GM12878 (cell line): ENCODE measurements at regions not wholly inside any gene's neighbourhood (a gene's known extent, or its start where the extent isn't known, plus 50 kb on each side); places are given as distances from the start of the nearest gene placed in this dataset.

Experiments used
- ATAC-seq: fragments of 200-7000 bp; cut with Tn5 transposase; 3 replicates; pipeline ENCODE4 v1.9.1; 2020; ENCODE audit warnings: mild to moderate bottlenecking, moderate library complexity
- BruUV-seq: library from RNA; stranded (reverse); fragments of 400-500 nt; replicated peaks from 2 replicates; lab custom pipeline; 2021; lab: Mats Ljungman, UMichigan
- CTCF ChIA-PET: fragments of 300-600 bp; sonication (Branson Sonifier 250); formaldehyde crosslinking; extraction: SDS; loops from one replicate; lab custom pipeline; 2021; ENCODE audit warnings: inconsistent platforms; lab: Yijun Ruan, JAX
- POLR2A ChIA-PET: fragments of 350-600 bp; formaldehyde crosslinking; extraction: SDS; loops from one replicate; lab custom pipeline; 2021; ENCODE audit warnings: inconsistent platforms; lab: Charles Lee
- RAD21 ChIA-PET: fragments of 300-600 bp; sonication (Branson Sonifier 250); formaldehyde crosslinking; loops from one replicate; lab custom pipeline; 2023; ENCODE audit warnings: antibody characterized with exemption; ENCODE audit not compliant: unreplicated experiment; lab: Charles Lee
- SMC1A ChIA-PET: fragments of 300-600 bp; sonication (Branson Sonifier 250); formaldehyde crosslinking; loops from one replicate; lab custom pipeline; 2023; ENCODE audit not compliant: unreplicated experiment, uncharacterized antibody; lab: Charles Lee
- DNase-seq: peaks from one replicate; pipeline ENCODE4 v3.0.0-alpha.2; 2011; ENCODE audit warnings: low read depth, low spot score
- FAIRE-seq: peaks from 3 replicates; lab custom pipeline; 2011; peaks lifted over from hg19 to GRCh38; lab: Jason Lieb, UNC
- H2AFZ ChIP-seq: 2 replicates; pipeline ENCODE4 v1.6.0; 2011; ENCODE audit warnings: low read depth, low read length, control low read depth; ENCODE audit not compliant: control insufficient read depth
- H3K27ac ChIP-seq: 2 replicates; pipeline ENCODE4 v1.5.1; 2011; ENCODE audit warnings: control low read depth; ENCODE audit not compliant: control insufficient read depth, insufficient read depth
- H3K27me3 ChIP-seq, 2 experiments: replicated peaks in 1 of 2; 2 replicates each; pipeline versions ENCODE4 v1.6.0 to v1.6.1; 2011; ENCODE audit warnings: low read length in 1 of 2; ENCODE audit not compliant: control insufficient read depth in 2 of 2, insufficient read depth in 2 of 2
- H3K36me3 ChIP-seq, 2 experiments: 2 replicates each; pipeline ENCODE4 v1.5.1; 2011; ENCODE audit warnings: low read length in 1 of 2; ENCODE audit not compliant: control insufficient read depth in 2 of 2, insufficient read depth in 2 of 2
- H3K4me1 ChIP-seq: 2 replicates; pipeline ENCODE4 v1.6.1; 2011; ENCODE audit warnings: mild to moderate bottlenecking, low read length, moderate library complexity, mixed read lengths; ENCODE audit not compliant: control insufficient read depth, insufficient read depth
- H3K4me2 ChIP-seq: 2 replicates; pipeline ENCODE4 v1.6.0; 2011; ENCODE audit warnings: control low read depth; ENCODE audit not compliant: control insufficient read depth, insufficient read depth
- H3K4me3 ChIP-seq: fragments of 200-600 bp; sonication (generic); 2 replicates; pipeline ENCODE4 v1.5.1; 2016
- H3K79me2 ChIP-seq: 2 replicates; pipeline ENCODE4 v1.6.0; 2011; ENCODE audit warnings: low read length; ENCODE audit not compliant: control insufficient read depth, insufficient read depth
- H3K9ac ChIP-seq: 2 replicates; pipeline ENCODE4 v1.8.0; 2011; ENCODE audit warnings: low read length, control low read depth, mixed read lengths; ENCODE audit not compliant: control insufficient read depth, insufficient read depth
- H3K9me3 ChIP-seq: replicated peaks from 3 replicates; pipeline ENCODE4 v1.5.1; 2011; ENCODE audit warnings: mild to moderate bottlenecking, low read length; ENCODE audit not compliant: control insufficient read depth, insufficient read depth
- H4K20me1 ChIP-seq: 2 replicates; pipeline ENCODE4 v1.6.0; 2011; ENCODE audit not compliant: control insufficient read depth, insufficient read depth
- CBFB ChIP-seq: IDR thresholded peaks from 2 replicates; pipeline ENCODE4 v1.6.1; 2016; ENCODE audit warnings: antibody characterized with exemption, low read depth
- CHD2 ChIP-seq: IDR thresholded peaks from 2 replicates; pipeline ENCODE4 v1.6.1; 2011; ENCODE audit warnings: low read depth, low read length, improper control_type of control experiment, borderline replicate concordance
- HCFC1 ChIP-seq: fragments of 150-350 bp; IDR thresholded peaks from 2 replicates; pipeline ENCODE4 v1.6.1; 2014; ENCODE audit warnings: low read length
- HDGF ChIP-seq: fragments of 450-650 bp; IDR thresholded peaks from 2 replicates; pipeline ENCODE4 v1.6.1; 2016; ENCODE audit warnings: antibody characterized with exemption
- IRF4 ChIP-seq: IDR thresholded peaks from 2 replicates; pipeline ENCODE4 v1.6.1; 2011; ENCODE audit warnings: low read depth, low read length
- JUNB ChIP-seq: IDR thresholded peaks from 2 replicates; pipeline ENCODE4 v1.6.1; 2016; ENCODE audit warnings: antibody characterized with exemption, mild to moderate bottlenecking
- KLF5 ChIP-seq: fragments of 450-650 bp; IDR thresholded peaks from 2 replicates; pipeline ENCODE4 v1.6.1; 2014; ENCODE audit warnings: mild to moderate bottlenecking; ENCODE audit not compliant: partially characterized antibody
- MEF2B ChIP-seq: fragments of 450-650 bp; IDR thresholded peaks from 2 replicates; pipeline ENCODE4 v1.6.1; 2018; ENCODE audit warnings: mild to moderate bottlenecking, moderate library complexity; ENCODE audit not compliant: partially characterized antibody, poor library complexity, severe bottlenecking
- MXI1 ChIP-seq: fragments of 150-350 bp; IDR thresholded peaks from 2 replicates; pipeline ENCODE4 v1.6.1; 2011; ENCODE audit warnings: low read depth, mild to moderate bottlenecking, inconsistent platforms, low read length, improper control_type of control experiment
- NFIC ChIP-seq: IDR thresholded peaks from 2 replicates; pipeline ENCODE4 v1.6.1; 2012; ENCODE audit warnings: low read depth, mild to moderate bottlenecking, inconsistent platforms, low read length, moderate library complexity
- PAX8 ChIP-seq: fragments of 450-650 bp; IDR thresholded peaks from 2 replicates; pipeline ENCODE4 v1.6.1; 2017; ENCODE audit warnings: mild to moderate bottlenecking, moderate library complexity
- POLR2A ChIP-seq: IDR thresholded peaks from 2 replicates; pipeline ENCODE4 v1.6.1; 2011; ENCODE audit warnings: low read depth, mild to moderate bottlenecking, low read length
- POLR2AphosphoS2 ChIP-seq: IDR thresholded peaks from 2 replicates; pipeline ENCODE4 v1.6.1; 2011; ENCODE audit warnings: low read depth, mild to moderate bottlenecking, low read length, improper control_type of control experiment, moderate library complexity
- RELA ChIP-seq: fragments of 450-650 bp; IDR thresholded peaks from 2 replicates; pipeline ENCODE4 v1.8.0; 2014; ENCODE audit warnings: borderline replicate concordance; ENCODE audit not compliant: partially characterized antibody
- SIN3A ChIP-seq: IDR thresholded peaks from 2 replicates; pipeline ENCODE4 v1.6.1; 2012; ENCODE audit warnings: low read depth, low read length, improper control_type of control experiment
- SMAD5 ChIP-seq: IDR thresholded peaks from 2 replicates; pipeline ENCODE4 v1.6.1; 2016; ENCODE audit warnings: antibody characterized with exemption, low read depth
- SMARCA5 ChIP-seq: fragments of 450-650 bp; IDR thresholded peaks from 2 replicates; pipeline ENCODE4 v1.6.1; 2017; ENCODE audit warnings: mild to moderate bottlenecking
- SUZ12 ChIP-seq: fragments of 200-600 bp; sonication (generic); IDR thresholded peaks from one replicate; pipeline ENCODE4 v1.6.1; 2018; ENCODE audit warnings: antibody characterized with exemption, mild to moderate bottlenecking; ENCODE audit not compliant: unreplicated experiment
- ZNF217 ChIP-seq: fragments of 450-650 bp; IDR thresholded peaks from 2 replicates; pipeline ENCODE4 v1.6.1; 2017; ENCODE audit warnings: antibody characterized with exemption, mild to moderate bottlenecking
- WGBS: methylation state at CpG from one replicate; pipeline ENCODE4 v1.1.6; 2016; ENCODE audit warnings: low lambda C conversion rate; ENCODE audit not compliant: insufficient replicate concordance, insufficient coverage; ENCODE audit errors: missing lambda C conversion rate; 5-methylcytosine and 5-hydroxymethylcytosine counted together
- in situ Hi-C: fragments of 300-500 bp; cut with MboI; formaldehyde crosslinking; loops from 9 replicates; pipeline ENCODE4 v1.14.3; 2018; ENCODE audit warnings: mixed read lengths
- intact Hi-C: fragments of 100-400 bp; cut with micrococcal nuclease; formaldehyde crosslinking; loops from one replicate; pipeline ENCODE4 v1.14.2; 2022; ENCODE audit not compliant: unreplicated experiment
- TF ChIP-seq, protein P1 (sequence below): IDR thresholded peaks from 2 replicates; pipeline ENCODE4 v1.6.1; 2011; ENCODE audit warnings: mild to moderate bottlenecking, low read depth, low read length, moderate library complexity; ENCODE audit not compliant: insufficient replicate concordance
- TF ChIP-seq, protein P2 (sequence below): IDR thresholded peaks from 2 replicates; pipeline ENCODE4 v1.6.1; 2011; ENCODE audit warnings: low read depth, low read length, improper control_type of control experiment, borderline replicate concordance
- TF ChIP-seq, protein P3 (sequence below), 3 experiments: IDR thresholded peaks in 2 of 3; conservative IDR thresholded peaks in 1 of 3; 2 replicates each; pipeline ENCODE4 v1.5.1; 2011; ENCODE audit warnings: low read depth in 3 of 3, low read length in 3 of 3, mild to moderate bottlenecking in 3 of 3, control low read depth in 2 of 3, moderate library complexity in 2 of 3, inconsistent platforms in 1 of 3, mixed read lengths in 1 of 3; ENCODE audit not compliant: control insufficient read depth in 2 of 3, insufficient read depth in 1 of 3; ENCODE audit errors: extremely low read depth in 1 of 3

DNA sequence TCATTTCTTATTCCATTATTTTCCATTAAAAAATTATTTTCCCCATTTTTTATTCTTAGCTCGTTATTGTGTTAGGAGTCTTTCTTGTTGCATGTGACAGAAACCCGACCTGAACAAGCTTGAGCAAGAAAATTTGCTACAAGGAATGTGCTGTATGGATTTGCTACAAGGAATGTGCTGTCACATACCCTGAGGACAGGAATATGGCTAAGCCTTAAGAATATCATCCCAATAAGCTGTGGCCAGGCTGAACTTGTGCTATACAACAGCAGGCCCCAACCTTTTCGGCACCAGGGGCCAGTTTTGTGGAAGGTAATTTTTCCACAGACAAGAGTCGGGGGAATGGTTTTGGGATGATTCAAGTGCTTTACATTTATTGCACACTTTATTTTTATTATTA, 114.0 kb downstream of the TRMT11 start:
- H3K4me3 ChIP-seq: no peak overlapping the region

DNA sequence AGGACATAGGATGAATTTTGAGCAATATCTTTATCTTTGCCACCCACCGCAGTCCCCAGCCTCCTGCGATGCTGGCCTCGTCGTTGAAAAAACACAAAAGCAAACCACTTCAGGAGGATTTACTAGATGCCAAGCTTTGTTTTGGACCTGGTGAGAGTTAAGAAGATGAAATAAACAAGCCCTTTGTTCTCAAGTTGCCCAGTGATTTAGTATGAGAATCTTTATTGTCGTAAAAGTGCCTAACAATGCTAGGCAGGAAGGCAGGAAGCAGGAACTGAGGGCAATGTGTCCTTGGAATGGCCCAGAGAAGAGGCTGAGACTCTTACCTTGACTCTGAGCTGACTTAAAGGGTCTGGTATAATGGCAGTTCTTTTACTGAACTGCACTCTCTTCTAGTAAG, 116.0 kb downstream of the TRMT11 start:
- CTCF ChIA-PET: no interaction called here

More for the DNA sequence above, 114.0 kb downstream of the TRMT11 start:
- in situ Hi-C loops: no loop called here
- no peak overlapping the region for H2AFZ ChIP-seq
- ChIA-PET CTCF (no interaction called here), RAD21 (no interaction called here), POLR2A (no interaction called here), SMC1A (interaction anchor here (1.1 to 1.6 kb wide), 3 partner anchors 9 to 17 kb away, joined by 3 to 4 read pairs (median 4); no protein-coding TSS in a partner anchor)
- H3K27ac ChIP-seq: no peak overlapping the region
- H3K9me3 ChIP-seq: no peaks in the 10 kb centered on the region
- H3K4me2 ChIP-seq: no peak overlapping the region
- TF ChIP-seq IRF4: no peak
- no peak for TF ChIP-seq NFIC
- no peak for TF ChIP-seq SMAD5
- TF ChIP-seq HCFC1: no peak
- TF ChIP-seq POLR2AphosphoS2: no peak
- TF ChIP-seq, protein P1, sequence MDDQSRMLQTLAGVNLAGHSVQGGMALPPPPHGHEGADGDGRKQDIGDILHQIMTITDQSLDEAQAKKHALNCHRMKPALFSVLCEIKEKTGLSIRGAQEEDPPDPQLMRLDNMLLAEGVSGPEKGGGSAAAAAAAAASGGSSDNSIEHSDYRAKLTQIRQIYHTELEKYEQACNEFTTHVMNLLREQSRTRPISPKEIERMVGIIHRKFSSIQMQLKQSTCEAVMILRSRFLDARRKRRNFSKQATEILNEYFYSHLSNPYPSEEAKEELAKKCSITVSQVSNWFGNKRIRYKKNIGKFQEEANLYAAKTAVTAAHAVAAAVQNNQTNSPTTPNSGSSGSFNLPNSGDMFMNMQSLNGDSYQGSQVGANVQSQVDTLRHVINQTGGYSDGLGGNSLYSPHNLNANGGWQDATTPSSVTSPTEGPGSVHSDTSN: no peak
- TF ChIP-seq KLF5: no peak
- no peak for TF ChIP-seq SUZ12
- TF ChIP-seq MEF2B: no peak
- TF ChIP-seq PAX8: no peak
- no peak for TF ChIP-seq SMARCA5
- TF ChIP-seq CHD2: no peak
- TF ChIP-seq ZNF217: no peak
- no peaks in the 10 kb centered on the region for H3K27me3 ChIP-seq
- WGBS: 97% methylated on average over 4 of the region's 4 CpGs
- ATAC-seq (no peak), DNase-seq (no peak), FAIRE-seq (no peak)
- no peaks in the 10 kb centered on the region for H3K36me3 ChIP-seq
- intact Hi-C loops: no loop called here
- H3K79me2 ChIP-seq: no peaks in the 10 kb centered on the region
- H3K4me1 ChIP-seq: no peaks in the 10 kb centered on the region
- no peak overlapping the region for H3K9ac ChIP-seq
- BruUV-seq: no TSS peak
- no peaks in the 10 kb centered on the region for H4K20me1 ChIP-seq

More for the DNA sequence above, 116.0 kb downstream of the TRMT11 start:
- Histone ChIP-seq H2AFZ (no peak overlapping the region), H4K20me1 (no peaks in the 10 kb centered on the region), H3K9ac (no peak overlapping the region), H3K27me3 (no peaks in the 10 kb centered on the region), H3K9me3 (no peaks in the 10 kb centered on the region), H3K79me2 (no peaks in the 10 kb centered on the region), H3K4me2 (no peak overlapping the region), H3K36me3 (no peaks in the 10 kb centered on the region), H3K4me3 (no peak overlapping the region), H3K27ac (no peak overlapping the region), H3K4me1 (no peaks in the 10 kb centered on the region)
- DNase-seq (no peak), ATAC-seq (no peak), FAIRE-seq (no peak)
- BruUV-seq: no TSS peak
- intact Hi-C loops: no loop called here
- ChIA-PET RAD21 (no interaction called here), POLR2A (no interaction called here), SMC1A (interaction anchor here (1.0 kb wide), 1 partner anchor 10 kb away, joined by 3 read pairs; no protein-coding TSS in a partner anchor)
- in situ Hi-C loops: no loop called here
- TF ChIP-seq POLR2A: no peak
- TF ChIP-seq CBFB: no peak
- TF ChIP-seq, protein P2, sequence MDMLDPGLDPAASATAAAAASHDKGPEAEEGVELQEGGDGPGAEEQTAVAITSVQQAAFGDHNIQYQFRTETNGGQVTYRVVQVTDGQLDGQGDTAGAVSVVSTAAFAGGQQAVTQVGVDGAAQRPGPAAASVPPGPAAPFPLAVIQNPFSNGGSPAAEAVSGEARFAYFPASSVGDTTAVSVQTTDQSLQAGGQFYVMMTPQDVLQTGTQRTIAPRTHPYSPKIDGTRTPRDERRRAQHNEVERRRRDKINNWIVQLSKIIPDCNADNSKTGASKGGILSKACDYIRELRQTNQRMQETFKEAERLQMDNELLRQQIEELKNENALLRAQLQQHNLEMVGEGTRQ: no peak
- no peak for TF ChIP-seq RELA
- TF ChIP-seq, protein P3, sequence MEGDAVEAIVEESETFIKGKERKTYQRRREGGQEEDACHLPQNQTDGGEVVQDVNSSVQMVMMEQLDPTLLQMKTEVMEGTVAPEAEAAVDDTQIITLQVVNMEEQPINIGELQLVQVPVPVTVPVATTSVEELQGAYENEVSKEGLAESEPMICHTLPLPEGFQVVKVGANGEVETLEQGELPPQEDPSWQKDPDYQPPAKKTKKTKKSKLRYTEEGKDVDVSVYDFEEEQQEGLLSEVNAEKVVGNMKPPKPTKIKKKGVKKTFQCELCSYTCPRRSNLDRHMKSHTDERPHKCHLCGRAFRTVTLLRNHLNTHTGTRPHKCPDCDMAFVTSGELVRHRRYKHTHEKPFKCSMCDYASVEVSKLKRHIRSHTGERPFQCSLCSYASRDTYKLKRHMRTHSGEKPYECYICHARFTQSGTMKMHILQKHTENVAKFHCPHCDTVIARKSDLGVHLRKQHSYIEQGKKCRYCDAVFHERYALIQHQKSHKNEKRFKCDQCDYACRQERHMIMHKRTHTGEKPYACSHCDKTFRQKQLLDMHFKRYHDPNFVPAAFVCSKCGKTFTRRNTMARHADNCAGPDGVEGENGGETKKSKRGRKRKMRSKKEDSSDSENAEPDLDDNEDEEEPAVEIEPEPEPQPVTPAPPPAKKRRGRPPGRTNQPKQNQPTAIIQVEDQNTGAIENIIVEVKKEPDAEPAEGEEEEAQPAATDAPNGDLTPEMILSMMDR (IDR thresholded peaks at IDR 0.05 in 2 of 3, conservative IDR thresholded peaks at IDR 0.05 in 1 of 3; ENCODE audit: control insufficient read depth in 2 of 3, extremely low read depth in 1 of 3, insufficient read depth in 1 of 3, low read depth in 3 of 3, low read length in 3 of 3): no peak
- no peak for TF ChIP-seq SIN3A
- TF ChIP-seq HDGF: no peak
- no peak for TF ChIP-seq MXI1
- TF ChIP-seq JUNB: no peak
- WGBS: 98% methylated on average over 5 of the region's 5 CpGs
